NCI-H1417 treated with DMSO at 0.1 percent for 48 hours (cell line): ENCODE measurements at regions not wholly inside any gene's neighbourhood (a gene's known extent, or its start where the extent isn't known, plus 50 kb on each side); places are given as distances from the start of the nearest gene placed in this dataset.

Experiments
- DNase-seq: peaks from one replicate; lab custom pipeline; 2025; lab: John Stamatoyannopoulos, UW

- no peak for DNase-seq
Measured at GRCh38 chr6:6918216-6918983, 189.4 kb upstream of the RREB1 start.

- no peak for DNase-seq
Measured at GRCh38 chr6:6919173-6919572, 188.6 kb upstream of the RREB1 start.

- DNase-seq, result no peak
Measured at GRCh38 chr6:6920114-6920986, 187.4 kb upstream of the RREB1 start.

GRCh38 chr6:6920987-6921313, 186.8 kb upstream of the RREB1 start:
- no peak for DNase-seq

GRCh38 chr6:6922166-6922565, 185.6 kb upstream of the RREB1 start:
- DNase-seq, result no peak

- DNase-seq, result no peak
Measured at GRCh38 chr6:6923605-6924004, 184.2 kb upstream of the RREB1 start.

GRCh38 chr6:6924708-6925107, 183.1 kb upstream of the RREB1 start:
- DNase-seq, result no peak

GRCh38 chr6:6925391-6926164, 182.2 kb upstream of the RREB1 start:
- no peak for DNase-seq

- no peak for DNase-seq
Measured at GRCh38 chr6:6926856-6927255, 180.9 kb upstream of the RREB1 start.

- no peak for DNase-seq
Measured at GRCh38 chr6:6927521-6928361, 180.0 kb upstream of the RREB1 start.

GRCh38 chr6:6930223-6930880, 177.4 kb upstream of the RREB1 start:
- no peak for DNase-seq

- DNase-seq, result no peak
Measured at GRCh38 chr6:6931071-6932025, 176.4 kb upstream of the RREB1 start.

GRCh38 chr6:6932341-6932740, 175.4 kb upstream of the RREB1 start:
- DNase-seq, result no peak

GRCh38 chr6:6932968-6933367, 174.8 kb upstream of the RREB1 start:
- DNase-seq, result no peak

- no peak for DNase-seq
Measured at GRCh38 chr6:6940031-6941025, 167.4 kb upstream of the RREB1 start.

GRCh38 chr6:6941201-6941600, 166.6 kb upstream of the RREB1 start:
- no peak for DNase-seq

GRCh38 chr6:6942091-6942490, 165.7 kb upstream of the RREB1 start:
- no peak for DNase-seq

- no peak for DNase-seq
Measured at GRCh38 chr6:6942831-6943230, 164.9 kb upstream of the RREB1 start.

GRCh38 chr6:6943421-6943820, 164.3 kb upstream of the RREB1 start:
- DNase-seq, result no peak
